T-helper 1 cell treated with Interleukin-12 subunit alpha and Interleukin-12 subunit beta and Interleukin-4 antibody, amounts not matched to agents 30 μg/mL and 1 μg/mL, for 36 hours (primary cell): ENCODE measurements at regions not wholly inside any gene's neighbourhood (a gene's known extent, or its start where the extent isn't known, plus 50 kb on each side); places are given as distances from the start of the nearest gene placed in this dataset.
"Not testable (repeated sequence)": the region's sequence is repeated elsewhere in the genome, so short reads cannot be mapped to it uniquely, and the experiment has no call there.

Source experiments
- H3K27ac Mint-ChIP-seq: one replicate; pipeline ENCODE4 v1.8.0; 2021; ENCODE audit warnings: mild to moderate bottlenecking, mixed read lengths
- H3K27me3 Mint-ChIP-seq: one replicate; pipeline ENCODE4 v1.8.0; 2021; ENCODE audit warnings: low read depth, mixed read lengths
- H3K36me3 Mint-ChIP-seq: one replicate; pipeline ENCODE4 v1.8.0; 2021; ENCODE audit warnings: low read depth, mixed read lengths
- H3K4me1 Mint-ChIP-seq: one replicate; pipeline ENCODE4 v1.8.0; 2021; ENCODE audit warnings: low read depth, mixed read lengths
- H3K4me3 Mint-ChIP-seq: one replicate; pipeline ENCODE4 v1.8.0; 2021; ENCODE audit warnings: mild to moderate bottlenecking, moderate library complexity, mixed read lengths
- H3K9me3 Mint-ChIP-seq: one replicate; pipeline ENCODE4 v1.8.0; 2021; ENCODE audit warnings: mixed read lengths

GRCh38 chr7:9036080-9036479, 602.7 kb downstream of the NXPH1 start:
- no peak overlapping the region for H3K4me3 Mint-ChIP-seq
- H3K9me3 Mint-ChIP-seq = peaks cover 14% of the 10 kb centered on the region
- no peaks in the 10 kb centered on the region for H3K36me3 Mint-ChIP-seq
- H3K27ac Mint-ChIP-seq = no peak overlapping the region
- no peaks in the 10 kb centered on the region for H3K27me3 Mint-ChIP-seq
- H3K4me1 Mint-ChIP-seq = no peaks in the 10 kb centered on the region

GRCh38 chr7:9071160-9071762, 637.9 kb downstream of the NXPH1 start:
- Mint-ChIP-seq H3K27me3 (no peaks in the 10 kb centered on the region), H3K4me3 (no peak overlapping the region), H3K27ac (no peak overlapping the region), H3K36me3 (no peaks in the 10 kb centered on the region), H3K9me3 (peaks cover 14% of the 10 kb centered on the region), H3K4me1 (no peaks in the 10 kb centered on the region)

- not testable (repeated sequence) for H3K27me3 Mint-ChIP-seq, H3K4me3 Mint-ChIP-seq, H3K27ac Mint-ChIP-seq, H3K36me3 Mint-ChIP-seq, H3K9me3 Mint-ChIP-seq, H3K4me1 Mint-ChIP-seq
Measured at GRCh38 chr7:9075774-9076173, 642.4 kb downstream of the NXPH1 start.

- Mint-ChIP-seq H3K9me3 (peaks cover 11% of the 10 kb centered on the region), H3K4me3 (no peak overlapping the region), H3K27ac (no peak overlapping the region), H3K36me3 (no peaks in the 10 kb centered on the region), H3K4me1 (no peaks in the 10 kb centered on the region), H3K27me3 (no peaks in the 10 kb centered on the region)
Measured at GRCh38 chr7:9082203-9082602, 648.8 kb downstream of the NXPH1 start.

- no peaks in the 10 kb centered on the region for H3K36me3 Mint-ChIP-seq
- H3K27ac Mint-ChIP-seq = no peak overlapping the region
- H3K27me3 Mint-ChIP-seq = no peaks in the 10 kb centered on the region
- no peak overlapping the region for H3K4me3 Mint-ChIP-seq
- peaks cover 11% of the 10 kb centered on the region for H3K9me3 Mint-ChIP-seq
- no peaks in the 10 kb centered on the region for H3K4me1 Mint-ChIP-seq
Measured at GRCh38 chr7:9083837-9084236, 650.4 kb downstream of the NXPH1 start.

GRCh38 chr7:9091282-9091681, 657.9 kb downstream of the NXPH1 start:
- H3K27me3 Mint-ChIP-seq = no peaks in the 10 kb centered on the region
- H3K27ac Mint-ChIP-seq = no peak overlapping the region
- H3K4me3 Mint-ChIP-seq = no peak overlapping the region
- peaks cover 15% of the 10 kb centered on the region for H3K9me3 Mint-ChIP-seq
- H3K4me1 Mint-ChIP-seq = no peaks in the 10 kb centered on the region
- no peaks in the 10 kb centered on the region for H3K36me3 Mint-ChIP-seq

GRCh38 chr7:9097565-9098060, 664.2 kb downstream of the NXPH1 start:
- no peak overlapping the region for H3K27ac Mint-ChIP-seq
- no peaks in the 10 kb centered on the region for H3K27me3 Mint-ChIP-seq
- no peaks in the 10 kb centered on the region for H3K4me1 Mint-ChIP-seq
- H3K36me3 Mint-ChIP-seq = no peaks in the 10 kb centered on the region
- H3K4me3 Mint-ChIP-seq = no peak overlapping the region
- H3K9me3 Mint-ChIP-seq = peaks cover 21% of the 10 kb centered on the region

- H3K4me1 Mint-ChIP-seq = no peaks in the 10 kb centered on the region
- H3K4me3 Mint-ChIP-seq = no peak overlapping the region
- no peaks in the 10 kb centered on the region for H3K36me3 Mint-ChIP-seq
- H3K27me3 Mint-ChIP-seq = no peaks in the 10 kb centered on the region
- peaks cover 14% of the 10 kb centered on the region for H3K9me3 Mint-ChIP-seq
- H3K27ac Mint-ChIP-seq = no peak overlapping the region
Measured at GRCh38 chr7:9100289-9100688, 666.9 kb downstream of the NXPH1 start.

- Mint-ChIP-seq H3K36me3 (no peaks in the 10 kb centered on the region), H3K9me3 (peaks cover 5% of the 10 kb centered on the region), H3K4me3 (no peak overlapping the region), H3K27me3 (no peaks in the 10 kb centered on the region), H3K4me1 (no peaks in the 10 kb centered on the region), H3K27ac (no peak overlapping the region)
Measured at GRCh38 chr7:9102846-9103245, 669.4 kb downstream of the NXPH1 start.

- H3K4me1 Mint-ChIP-seq = no peaks in the 10 kb centered on the region
- no peak overlapping the region for H3K4me3 Mint-ChIP-seq
- H3K27me3 Mint-ChIP-seq = no peaks in the 10 kb centered on the region
- peaks cover 28% of the 10 kb centered on the region for H3K9me3 Mint-ChIP-seq
- no peaks in the 10 kb centered on the region for H3K36me3 Mint-ChIP-seq
- no peak overlapping the region for H3K27ac Mint-ChIP-seq
Measured at GRCh38 chr7:9106747-9107146, 673.3 kb downstream of the NXPH1 start.

GRCh38 chr7:9120331-9120730, 686.9 kb downstream of the NXPH1 start:
- Mint-ChIP-seq H3K36me3 (no peaks in the 10 kb centered on the region), H3K4me1 (no peaks in the 10 kb centered on the region), H3K27me3 (no peaks in the 10 kb centered on the region), H3K9me3 (peaks cover 8% of the 10 kb centered on the region), H3K4me3 (no peak overlapping the region), H3K27ac (no peak overlapping the region)

GRCh38 chr7:9124320-9124719, 690.9 kb downstream of the NXPH1 start:
- peaks cover 3% of the 10 kb centered on the region for H3K9me3 Mint-ChIP-seq
- H3K4me1 Mint-ChIP-seq = no peaks in the 10 kb centered on the region
- H3K4me3 Mint-ChIP-seq = no peak overlapping the region
- no peak overlapping the region for H3K27ac Mint-ChIP-seq
- no peaks in the 10 kb centered on the region for H3K36me3 Mint-ChIP-seq
- H3K27me3 Mint-ChIP-seq = no peaks in the 10 kb centered on the region

- no peaks in the 10 kb centered on the region for H3K4me1 Mint-ChIP-seq
- no peak overlapping the region for H3K4me3 Mint-ChIP-seq
Measured at GRCh38 chr7:9125246-9125645, 691.8 kb downstream of the NXPH1 start.

GRCh38 chr7:9127901-9128300, 694.5 kb downstream of the NXPH1 start:
- Mint-ChIP-seq H3K27me3 (no peaks in the 10 kb centered on the region), H3K4me3 (no peak overlapping the region), H3K36me3 (no peaks in the 10 kb centered on the region), H3K9me3 (peaks cover 4% of the 10 kb centered on the region), H3K27ac (no peak overlapping the region), H3K4me1 (no peaks in the 10 kb centered on the region)

More at GRCh38 chr7:9125246-9125645, 691.8 kb downstream of the NXPH1 start:
- Mint-ChIP-seq H3K36me3 (no peaks in the 10 kb centered on the region), H3K27me3 (no peaks in the 10 kb centered on the region), H3K27ac (no peak overlapping the region), H3K9me3 (peaks cover 3% of the 10 kb centered on the region)

- no peaks in the 10 kb centered on the region for H3K4me1 Mint-ChIP-seq
- no peaks in the 10 kb centered on the region for H3K27me3 Mint-ChIP-seq
- no peaks in the 10 kb centered on the region for H3K36me3 Mint-ChIP-seq
- H3K9me3 Mint-ChIP-seq = peaks cover 5% of the 10 kb centered on the region
- H3K27ac Mint-ChIP-seq = no peak overlapping the region
- H3K4me3 Mint-ChIP-seq = no peak overlapping the region
Measured at GRCh38 chr7:9148687-9149086, 715.3 kb downstream of the NXPH1 start.
